Thyroid gland (tissue), 4 donors: ENCODE measurements at regions not wholly inside any gene's neighbourhood (a gene's known extent, or its start where the extent isn't known, plus 50 kb on each side); places are given as distances from the start of the nearest gene placed in this dataset.

Source experiments
- POLR2A ChIP-seq, 2 donors: fragments of 450-650 bp; IDR thresholded peaks; one replicate each; pipeline ENCODE4 v1.6.1; 2017; ENCODE audit warnings: antibody characterized with exemption in 2 of 2, mild to moderate bottlenecking in 2 of 2, moderate library complexity in 1 of 2
- TF ChIP-seq, protein P1 (sequence below), 6 experiments: fragments of 200-600 bp in 3 of 6; fragments of 450-650 bp in 3 of 6; sonication (generic) in 3 of 6; IDR thresholded peaks; one replicate each; pipeline ENCODE4 v1.5.1; 2016 to 2019; ENCODE audit warnings: antibody characterized with exemption in 6 of 6, mild to moderate bottlenecking in 2 of 6, inconsistent platforms in 1 of 6, moderate library complexity in 1 of 6

DNA sequence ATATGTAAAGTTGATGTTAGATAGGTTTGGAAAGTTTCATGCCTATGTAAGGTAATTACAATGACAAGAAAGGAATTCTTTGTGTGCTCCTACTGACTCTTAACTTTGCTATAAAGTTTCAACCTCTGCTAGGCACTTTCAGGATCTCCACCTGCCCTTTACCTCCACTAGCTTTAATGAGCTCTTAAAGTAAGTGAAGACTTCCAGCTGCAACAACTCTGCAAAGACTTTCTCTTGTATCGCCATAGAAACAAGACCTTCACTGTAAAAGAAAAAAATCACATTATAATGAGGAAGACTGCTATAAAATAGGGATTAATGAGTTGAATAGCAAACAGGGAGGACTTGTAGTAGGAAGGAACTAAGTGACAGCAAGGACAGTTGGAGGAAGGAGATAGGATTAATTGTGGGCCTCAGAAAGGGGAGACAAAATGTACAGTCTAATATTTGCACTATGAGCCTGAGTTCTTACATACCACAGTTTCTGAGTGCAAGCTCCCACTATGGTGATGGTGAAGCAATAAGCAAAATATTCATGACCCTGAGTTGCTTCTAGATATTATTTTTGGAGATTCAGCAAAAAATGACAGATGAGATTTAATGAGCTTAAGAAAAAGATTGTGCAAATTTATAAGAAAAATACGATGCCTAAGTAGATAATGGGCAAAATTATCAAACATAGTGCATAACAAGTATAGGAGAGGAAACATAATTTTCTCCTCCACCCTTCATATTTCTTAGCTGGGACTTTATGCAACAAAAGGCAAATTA, 66.7 kb downstream of the DHRS2 start:
- no peak for TF ChIP-seq POLR2A (IDR thresholded peaks at IDR 0.05)
- TF ChIP-seq, protein P1, sequence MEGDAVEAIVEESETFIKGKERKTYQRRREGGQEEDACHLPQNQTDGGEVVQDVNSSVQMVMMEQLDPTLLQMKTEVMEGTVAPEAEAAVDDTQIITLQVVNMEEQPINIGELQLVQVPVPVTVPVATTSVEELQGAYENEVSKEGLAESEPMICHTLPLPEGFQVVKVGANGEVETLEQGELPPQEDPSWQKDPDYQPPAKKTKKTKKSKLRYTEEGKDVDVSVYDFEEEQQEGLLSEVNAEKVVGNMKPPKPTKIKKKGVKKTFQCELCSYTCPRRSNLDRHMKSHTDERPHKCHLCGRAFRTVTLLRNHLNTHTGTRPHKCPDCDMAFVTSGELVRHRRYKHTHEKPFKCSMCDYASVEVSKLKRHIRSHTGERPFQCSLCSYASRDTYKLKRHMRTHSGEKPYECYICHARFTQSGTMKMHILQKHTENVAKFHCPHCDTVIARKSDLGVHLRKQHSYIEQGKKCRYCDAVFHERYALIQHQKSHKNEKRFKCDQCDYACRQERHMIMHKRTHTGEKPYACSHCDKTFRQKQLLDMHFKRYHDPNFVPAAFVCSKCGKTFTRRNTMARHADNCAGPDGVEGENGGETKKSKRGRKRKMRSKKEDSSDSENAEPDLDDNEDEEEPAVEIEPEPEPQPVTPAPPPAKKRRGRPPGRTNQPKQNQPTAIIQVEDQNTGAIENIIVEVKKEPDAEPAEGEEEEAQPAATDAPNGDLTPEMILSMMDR (IDR thresholded peaks at IDR 0.05): no peak
